Activated T-cell treated with anti-CD3 and anti-CD28 coated beads, Interleukin-2, amount 50 U/mL, for 4 hours (primary cell): ENCODE measurements at regions not wholly inside any gene's neighbourhood (a gene's known extent, or its start where the extent isn't known, plus 50 kb on each side); places are given as distances from the start of the nearest gene placed in this dataset.
"Not testable (repeated sequence)": the region's sequence is repeated elsewhere in the genome, so short reads cannot be mapped to it uniquely, and the experiment has no call there.

ENCODE experiments used
- ATAC-seq, 2 donors: fragments of 200-7000 bp; cut with Tn5 transposase; one replicate each; pipeline ENCODE4 v1.10.0; 2021
- DNase-seq: peaks from one replicate; pipeline ENCODE4 v3.0.0-alpha.2; 2020
- H3K27me3 Mint-ChIP-seq: one replicate; pipeline ENCODE4 v1.8.0; 2021; ENCODE audit warnings: low read depth, mixed read lengths
- H3K36me3 Mint-ChIP-seq: one replicate; pipeline ENCODE4 v1.8.0; 2022; ENCODE audit warnings: mixed read lengths; ENCODE audit not compliant: insufficient read depth
- H3K4me1 Mint-ChIP-seq: one replicate; pipeline ENCODE4 v1.8.0; 2021; ENCODE audit warnings: low read depth, mixed read lengths
- H3K4me3 Mint-ChIP-seq: one replicate; pipeline ENCODE4 v1.8.0; 2021; ENCODE audit warnings: mild to moderate bottlenecking, moderate library complexity, mixed read lengths
- H3K9me3 Mint-ChIP-seq: one replicate; pipeline ENCODE4 v1.8.0; 2021; ENCODE audit warnings: mixed read lengths

DNA sequence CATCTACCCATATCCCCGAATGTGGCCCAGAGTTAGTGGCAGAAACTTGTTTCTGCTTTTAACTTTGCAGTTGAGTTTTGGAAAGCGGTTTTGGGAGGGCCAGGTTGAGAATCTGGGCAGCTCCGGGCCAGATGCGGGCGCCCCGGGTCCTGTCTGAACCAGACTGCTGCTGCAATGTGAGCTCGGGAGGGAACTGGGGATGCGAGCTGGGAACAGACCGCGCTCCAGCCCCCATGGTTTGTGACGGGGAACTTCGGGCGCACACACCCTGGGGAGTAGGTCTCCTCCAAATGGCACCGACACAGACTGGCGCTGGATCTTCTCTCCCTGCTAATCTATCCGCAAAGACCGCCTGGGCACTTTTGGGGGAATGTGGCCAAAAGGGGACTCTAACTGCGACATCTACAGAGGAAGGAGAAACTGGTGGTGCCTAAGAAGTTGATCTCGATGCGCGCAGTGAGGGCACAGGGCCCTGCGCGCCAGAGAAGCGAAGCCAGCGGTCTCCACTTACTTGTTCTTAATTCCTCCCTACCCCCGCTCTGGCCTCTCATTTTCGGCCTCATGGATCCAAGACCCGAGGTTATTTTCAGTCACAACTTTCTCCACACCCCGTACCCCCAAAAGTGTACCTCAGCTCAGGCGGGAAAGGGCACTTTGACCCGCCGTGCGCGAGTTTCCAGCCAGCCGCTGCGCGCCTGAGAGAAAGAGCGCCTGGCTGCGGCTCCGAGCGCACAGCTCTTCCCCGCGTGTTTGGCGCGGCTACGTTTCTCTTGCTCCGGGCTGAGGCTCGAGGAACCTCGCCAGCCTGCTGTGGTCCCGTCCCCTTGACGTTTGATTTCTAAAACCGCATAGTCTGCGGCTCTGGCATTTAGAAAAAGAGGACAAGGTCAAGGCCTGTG is 411.0 kb upstream of the ESRRG start:
- Mint-ChIP-seq H3K9me3 (peaks cover 3% of the 10 kb centered on the region), H3K4me1 (peaks cover 1% of the 10 kb centered on the region), H3K36me3 (no peaks in the 10 kb centered on the region), H3K4me3 (no peak overlapping the region), H3K27me3 (peaks cover 60% of the 10 kb centered on the region)
- ATAC-seq (no peak), DNase-seq (no peak)

DNA sequence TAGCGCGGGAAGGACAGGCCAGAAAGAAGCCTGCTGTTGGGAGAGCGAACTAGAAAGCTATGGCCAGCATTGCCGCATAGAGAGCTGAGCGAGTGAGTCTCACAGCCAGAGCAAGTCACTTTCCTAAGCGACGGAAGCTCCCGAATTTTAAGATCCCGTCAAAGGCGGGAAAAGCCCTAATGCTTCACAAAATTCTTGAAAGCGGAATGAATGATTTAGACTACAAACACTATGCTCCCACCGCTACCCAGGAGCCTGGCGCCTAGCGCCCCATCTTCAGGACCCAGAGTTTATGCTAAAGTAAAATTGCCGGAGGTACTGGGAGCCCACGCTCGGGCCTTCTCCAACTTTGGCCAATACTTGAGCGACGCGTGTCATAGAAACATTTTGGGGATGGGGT is 409.9 kb upstream of the ESRRG start:
- no peak for DNase-seq
- ATAC-seq = no peak
- peaks cover 1% of the 10 kb centered on the region for H3K4me1 Mint-ChIP-seq
- H3K4me3 Mint-ChIP-seq = no peak overlapping the region
- H3K36me3 Mint-ChIP-seq = no peaks in the 10 kb centered on the region
- H3K9me3 Mint-ChIP-seq = peaks cover 3% of the 10 kb centered on the region
- peaks cover 49% of the 10 kb centered on the region for H3K27me3 Mint-ChIP-seq

DNA sequence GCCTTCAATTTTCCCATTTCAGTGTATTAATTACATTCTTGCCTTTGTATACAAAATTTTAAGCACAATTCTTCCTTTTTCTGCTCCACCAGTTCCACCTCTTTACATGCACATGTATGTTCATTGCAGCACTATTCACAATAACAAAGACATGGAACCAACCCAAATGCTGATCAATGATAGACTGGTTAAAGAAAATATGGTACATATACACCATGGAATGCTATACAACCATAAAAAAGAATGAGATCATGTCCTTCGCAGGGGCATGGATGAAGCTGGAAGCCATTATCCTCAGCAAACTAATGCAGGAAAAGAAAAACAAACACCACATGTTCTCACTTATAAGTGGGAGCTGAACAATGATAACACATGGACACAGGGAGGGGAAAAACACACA is 400.1 kb upstream of the ESRRG start:
- H3K9me3 Mint-ChIP-seq, DNase-seq, H3K27me3 Mint-ChIP-seq, H3K4me3 Mint-ChIP-seq, ATAC-seq, H3K4me1 Mint-ChIP-seq, H3K36me3 Mint-ChIP-seq: not testable (repeated sequence)

DNA sequence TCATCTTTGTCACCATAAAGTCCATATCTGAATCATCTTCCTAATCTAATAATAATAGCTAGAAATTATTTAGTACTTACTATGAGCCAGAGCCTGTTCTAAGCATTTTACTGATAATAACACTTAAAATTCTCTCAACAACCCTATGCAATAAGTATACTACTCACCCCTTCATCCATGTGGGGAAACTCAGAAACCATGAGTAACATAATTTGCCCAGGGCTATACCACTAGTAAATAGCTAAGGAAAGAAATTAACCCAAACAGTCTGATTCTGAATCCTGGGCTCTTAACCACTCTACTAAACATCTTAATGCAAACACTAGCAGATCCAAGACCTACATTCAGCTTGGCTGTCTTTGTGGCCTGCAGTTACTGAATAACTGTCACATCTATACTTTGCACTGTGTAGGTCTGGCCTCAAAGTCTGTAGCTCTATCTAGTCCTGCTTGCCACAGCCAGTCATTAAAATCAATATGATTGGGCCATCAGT is 394.8 kb upstream of the ESRRG start:
- H3K4me1 Mint-ChIP-seq = no peaks in the 10 kb centered on the region
- DNase-seq (no peak), ATAC-seq (no peak)
- peaks cover 5% of the 10 kb centered on the region for H3K9me3 Mint-ChIP-seq
- H3K36me3 Mint-ChIP-seq = no peaks in the 10 kb centered on the region
- no peak overlapping the region for H3K4me3 Mint-ChIP-seq
- no peaks in the 10 kb centered on the region for H3K27me3 Mint-ChIP-seq

DNA sequence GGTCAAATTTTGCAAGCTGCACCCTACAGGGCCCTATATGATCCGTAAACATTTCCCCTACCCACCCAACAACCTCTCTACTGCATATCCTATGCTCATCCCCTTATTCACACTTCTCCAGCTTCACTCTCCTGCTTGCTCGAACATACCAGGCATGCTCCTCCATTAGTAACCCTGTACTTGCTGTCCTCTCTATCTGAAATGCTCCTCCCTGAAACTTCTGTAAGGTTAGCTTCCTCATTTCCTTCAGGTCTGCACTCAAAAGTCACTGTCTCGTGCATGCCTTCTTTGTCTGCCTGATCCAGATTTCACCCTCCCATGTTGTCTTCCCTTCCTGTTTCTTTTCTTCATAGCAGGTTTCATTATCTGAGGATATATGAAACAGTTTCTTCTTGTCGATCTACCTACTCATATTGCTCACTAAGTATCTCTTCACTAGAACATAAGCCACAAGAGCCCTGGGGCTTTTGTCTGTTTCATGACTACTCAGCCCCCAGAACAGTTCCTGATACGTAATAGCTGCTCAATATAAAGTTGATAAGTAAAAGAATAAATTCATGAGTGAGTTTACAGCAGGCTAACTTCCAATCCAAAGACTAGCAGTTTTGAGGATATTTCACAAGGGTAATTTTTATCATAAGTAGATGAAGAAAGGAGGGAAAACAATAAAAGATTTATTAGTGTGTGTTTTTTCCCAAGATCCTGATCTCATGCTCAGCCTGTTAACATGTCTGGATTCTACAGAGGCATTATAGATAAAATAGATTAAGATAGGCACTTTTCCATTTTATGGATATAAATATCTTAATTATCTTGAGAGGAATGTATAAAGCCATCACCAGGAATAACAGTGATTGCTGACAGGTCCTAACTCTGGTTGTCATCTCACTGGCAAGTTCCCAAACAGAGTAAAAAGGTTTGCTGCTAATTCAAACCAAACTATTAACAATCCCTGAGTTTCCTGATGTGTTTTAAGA is 392.5 kb upstream of the ESRRG start:
- no peaks in the 10 kb centered on the region for H3K4me1 Mint-ChIP-seq
- DNase-seq (no peak), ATAC-seq (no peak)
- H3K9me3 Mint-ChIP-seq = peaks cover 7% of the 10 kb centered on the region
- H3K27me3 Mint-ChIP-seq = no peaks in the 10 kb centered on the region
- H3K36me3 Mint-ChIP-seq = no peaks in the 10 kb centered on the region
- H3K4me3 Mint-ChIP-seq = no peak overlapping the region

DNA sequence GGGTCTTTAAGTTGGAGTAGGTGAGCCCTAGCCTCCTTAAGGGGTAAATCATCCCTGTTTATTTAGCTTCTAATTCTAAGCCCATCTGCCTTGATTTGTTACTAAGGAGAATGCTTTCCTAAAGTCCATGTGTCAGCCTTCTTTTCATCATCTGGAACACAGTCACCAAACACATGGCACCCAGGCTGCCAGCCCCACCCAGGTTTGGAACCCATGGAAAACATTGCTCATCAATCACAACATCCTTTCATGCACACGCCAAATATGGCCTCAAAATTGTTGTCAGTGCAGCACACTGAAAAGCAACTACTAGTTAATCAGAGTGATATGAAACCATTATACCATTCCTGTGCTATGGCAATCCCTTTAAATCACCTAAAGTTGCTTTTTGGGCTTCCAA is 386.7 kb upstream of the ESRRG start:
- H3K9me3 Mint-ChIP-seq = peaks cover 7% of the 10 kb centered on the region
- H3K27me3 Mint-ChIP-seq = no peaks in the 10 kb centered on the region
- no peak overlapping the region for H3K4me3 Mint-ChIP-seq
- H3K36me3 Mint-ChIP-seq = no peaks in the 10 kb centered on the region
- no peak for DNase-seq
- H3K4me1 Mint-ChIP-seq = no peaks in the 10 kb centered on the region
- ATAC-seq = no peak

DNA sequence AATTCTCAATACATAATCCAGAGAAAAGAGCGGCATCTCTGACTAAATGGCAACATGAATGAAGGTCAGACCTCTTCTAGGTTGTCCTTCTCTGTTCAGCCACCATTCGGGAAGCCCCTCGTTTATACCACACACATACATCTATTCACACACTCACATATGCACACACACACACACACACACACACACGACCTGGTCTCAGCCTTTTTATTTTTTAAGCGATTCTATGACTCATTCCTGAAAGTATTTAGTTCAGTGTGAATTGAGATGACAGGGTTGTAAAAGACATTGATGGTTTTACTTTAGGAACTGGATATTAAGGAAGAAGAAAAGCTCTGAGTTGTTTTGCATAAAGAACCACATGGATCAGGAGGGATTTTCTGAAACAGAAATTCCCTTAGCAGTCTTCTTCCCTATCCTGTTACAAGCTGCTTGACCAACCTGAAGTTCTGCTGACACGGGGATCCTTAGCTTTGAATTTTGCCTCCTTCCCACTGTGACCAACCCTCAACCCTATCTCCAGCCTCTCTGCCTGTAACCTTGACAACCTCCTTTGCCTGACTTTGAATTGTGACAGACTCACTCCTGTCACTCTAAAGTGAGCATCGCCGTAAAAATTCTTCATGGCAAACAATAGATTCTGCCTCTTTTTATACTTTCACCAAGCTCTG is 383.1 kb upstream of the ESRRG start:
- H3K27me3 Mint-ChIP-seq = no peaks in the 10 kb centered on the region

DNA sequence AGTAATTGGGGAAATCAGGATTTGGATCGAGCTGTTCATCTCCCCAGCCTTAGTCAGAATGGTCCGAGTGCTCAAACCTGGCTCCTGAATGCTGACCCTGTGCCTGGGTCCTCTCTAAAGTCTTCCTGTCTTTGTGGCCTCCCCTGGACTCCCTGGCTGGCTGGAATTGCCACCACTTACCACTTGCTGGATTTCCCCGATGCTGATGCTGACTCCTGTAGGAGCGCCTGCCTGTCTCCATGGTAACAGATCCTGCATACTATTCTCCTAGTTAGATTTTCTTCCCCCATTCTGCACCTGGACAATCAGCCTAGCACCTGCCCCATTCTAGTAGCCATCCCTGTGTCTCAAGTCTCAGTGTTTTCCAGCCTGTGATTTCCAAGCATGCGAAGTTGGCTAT is 382.2 kb upstream of the ESRRG start:
- ATAC-seq (no peak), DNase-seq (no peak)
- H3K36me3 Mint-ChIP-seq = no peaks in the 10 kb centered on the region
- no peaks in the 10 kb centered on the region for H3K9me3 Mint-ChIP-seq
- no peaks in the 10 kb centered on the region for H3K27me3 Mint-ChIP-seq
- no peak overlapping the region for H3K4me3 Mint-ChIP-seq
- no peaks in the 10 kb centered on the region for H3K4me1 Mint-ChIP-seq

More for the DNA sequence above, 383.1 kb upstream of the ESRRG start:
- Mint-ChIP-seq H3K4me1 (no peaks in the 10 kb centered on the region), H3K4me3 (no peak overlapping the region), H3K36me3 (no peaks in the 10 kb centered on the region), H3K9me3 (no peaks in the 10 kb centered on the region)
- ATAC-seq (no peak), DNase-seq (no peak)

DNA sequence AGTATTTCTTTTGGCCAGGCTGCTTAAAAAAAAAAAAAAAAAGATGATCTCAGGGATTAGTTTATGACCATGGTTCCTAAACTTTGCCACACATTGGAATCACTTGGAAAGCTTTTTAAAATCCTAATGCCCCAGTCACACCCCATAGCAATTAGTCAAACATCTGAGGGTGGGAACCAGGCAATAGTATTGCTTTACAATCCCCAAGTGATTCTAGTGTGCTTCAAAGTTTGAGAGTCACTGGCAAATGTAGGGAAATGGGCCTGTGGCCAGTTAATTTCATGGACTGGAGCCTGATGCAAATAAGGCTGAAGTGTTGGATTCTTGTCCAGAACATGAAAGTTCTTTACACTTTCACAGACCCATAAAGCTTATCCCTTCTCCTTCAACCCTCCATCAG is 374.6 kb upstream of the ESRRG start:
- Mint-ChIP-seq H3K27me3 (peaks cover 3% of the 10 kb centered on the region), H3K4me3 (no peak overlapping the region), H3K9me3 (no peaks in the 10 kb centered on the region), H3K36me3 (no peaks in the 10 kb centered on the region), H3K4me1 (no peaks in the 10 kb centered on the region)
- ATAC-seq (no peak), DNase-seq (no peak)

DNA sequence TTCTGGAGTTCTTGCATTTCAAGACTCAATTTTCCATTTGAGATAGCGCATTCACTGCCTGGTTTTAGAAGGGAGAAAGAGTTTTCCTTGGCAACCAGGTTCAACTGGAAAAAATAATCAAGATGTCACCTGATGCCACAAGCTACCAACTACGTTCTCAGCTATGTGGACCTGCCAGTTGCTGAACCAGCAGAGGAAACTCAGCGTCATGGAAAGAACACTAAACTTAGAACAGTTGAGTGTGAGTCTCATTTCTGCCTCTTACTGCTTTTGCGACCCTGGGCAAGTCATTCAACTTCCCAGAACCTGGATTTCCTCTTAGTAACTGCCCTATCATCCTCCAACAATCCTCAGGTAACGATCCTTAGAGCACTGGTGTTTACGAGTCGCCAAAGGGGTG is 373.0 kb upstream of the ESRRG start:
- H3K4me3 Mint-ChIP-seq = no peak overlapping the region
- no peaks in the 10 kb centered on the region for H3K9me3 Mint-ChIP-seq
- DNase-seq (no peak), ATAC-seq (no peak)
- no peaks in the 10 kb centered on the region for H3K36me3 Mint-ChIP-seq
- H3K4me1 Mint-ChIP-seq = no peaks in the 10 kb centered on the region
- H3K27me3 Mint-ChIP-seq = peaks cover 10% of the 10 kb centered on the region

DNA sequence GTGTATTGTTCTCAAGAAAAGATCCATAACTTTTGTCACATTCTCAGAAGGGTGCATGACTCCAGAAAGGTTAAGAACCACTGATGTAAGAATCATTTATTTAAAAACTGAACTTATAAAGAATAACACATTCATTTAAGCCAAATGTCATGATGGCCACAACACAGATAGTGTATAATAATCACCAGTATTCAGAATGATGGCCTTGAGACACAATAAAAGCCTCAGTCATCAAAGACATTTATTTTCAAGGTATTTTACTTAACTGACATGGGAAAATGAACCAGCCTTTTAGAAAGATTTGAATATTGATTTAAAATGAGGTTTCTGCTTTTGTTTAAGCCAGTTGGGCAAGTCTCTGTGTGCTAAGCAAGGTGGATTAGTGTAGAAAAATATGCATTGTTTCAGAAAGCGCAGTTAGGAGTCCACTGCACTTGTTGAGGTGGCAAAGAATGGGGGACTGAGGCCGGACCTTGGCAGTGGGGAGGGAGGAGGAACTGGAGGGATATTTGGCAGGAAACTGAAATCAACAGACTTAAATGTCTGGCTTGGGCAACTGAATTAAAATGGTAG is 371.9 kb upstream of the ESRRG start:
- ATAC-seq (no peak), DNase-seq (no peak)
- no peaks in the 10 kb centered on the region for H3K36me3 Mint-ChIP-seq
- peaks cover 15% of the 10 kb centered on the region for H3K27me3 Mint-ChIP-seq
- peaks cover under 1% of the 10 kb centered on the region for H3K4me1 Mint-ChIP-seq
- no peaks in the 10 kb centered on the region for H3K9me3 Mint-ChIP-seq
- H3K4me3 Mint-ChIP-seq = no peak overlapping the region

DNA sequence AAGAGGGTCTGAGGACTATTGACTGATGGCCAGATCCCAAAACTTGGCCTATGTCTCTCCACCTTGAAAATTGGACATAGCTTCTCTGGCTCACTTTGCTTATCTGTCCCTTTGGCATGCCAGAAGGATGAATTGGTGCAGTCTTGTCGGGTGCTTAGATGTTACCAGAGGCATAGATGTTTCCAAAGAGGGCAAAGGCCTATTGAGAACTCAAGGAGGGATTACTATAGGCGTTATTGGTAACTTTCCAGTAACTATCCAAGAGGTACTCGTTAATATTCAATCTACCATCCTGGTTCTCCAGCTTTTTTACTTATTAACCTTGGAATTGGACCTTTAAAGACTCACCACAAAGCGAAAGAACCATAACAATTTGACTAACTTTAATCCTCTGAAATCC is 368.3 kb upstream of the ESRRG start:
- no peaks in the 10 kb centered on the region for H3K36me3 Mint-ChIP-seq

DNA sequence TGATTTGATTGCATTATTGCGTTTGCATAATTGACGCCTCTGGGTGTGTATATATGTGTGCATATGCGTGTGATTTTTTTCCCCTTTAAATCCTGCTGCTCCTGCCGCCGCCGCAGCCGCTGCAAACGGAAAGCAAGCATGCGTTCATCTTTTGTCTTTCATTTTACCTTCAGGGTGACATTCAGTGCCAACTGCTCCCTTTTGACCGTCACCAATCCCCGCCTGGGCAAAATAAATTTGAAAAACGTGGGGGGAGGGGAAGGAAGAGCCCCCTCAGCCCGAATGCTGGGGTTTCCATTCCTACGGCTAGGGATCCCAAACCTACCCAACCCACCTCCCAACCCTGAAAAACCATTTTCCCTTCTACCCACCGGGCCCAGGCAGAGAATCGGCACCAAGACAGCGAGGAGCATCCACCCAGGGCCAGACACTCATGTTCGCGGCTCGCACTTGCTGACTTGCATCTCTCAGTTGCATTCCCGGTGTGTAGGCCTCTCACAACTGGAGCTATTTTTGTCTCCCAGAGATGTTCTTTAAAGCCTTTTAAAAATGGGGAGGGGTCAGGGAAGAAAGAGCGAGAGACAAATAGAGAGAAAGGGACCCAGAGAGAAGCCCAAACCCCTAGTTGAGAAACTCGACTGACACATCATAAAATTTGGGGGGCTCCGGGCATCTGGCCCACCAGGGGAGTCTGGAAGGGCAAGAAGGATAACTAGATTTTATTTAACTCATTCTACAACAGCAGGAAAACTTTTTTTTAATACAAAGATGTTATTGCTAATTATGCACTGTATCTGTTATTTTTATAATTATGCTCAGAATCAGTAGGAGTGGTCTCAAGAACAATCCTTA is 367.1 kb upstream of the ESRRG start:
- Mint-ChIP-seq H3K27me3 (peaks cover 30% of the 10 kb centered on the region), H3K4me3 (no peak overlapping the region)

More for the DNA sequence above, 368.3 kb upstream of the ESRRG start:
- peaks cover 6% of the 10 kb centered on the region for H3K4me1 Mint-ChIP-seq
- no peak for DNase-seq
- no peak overlapping the region for H3K4me3 Mint-ChIP-seq
- peaks cover 30% of the 10 kb centered on the region for H3K27me3 Mint-ChIP-seq
- H3K9me3 Mint-ChIP-seq = no peaks in the 10 kb centered on the region
- no peak for ATAC-seq

More for the DNA sequence above, 367.1 kb upstream of the ESRRG start:
- ATAC-seq (no peak), DNase-seq (no peak)
- H3K36me3 Mint-ChIP-seq = no peaks in the 10 kb centered on the region
- H3K4me1 Mint-ChIP-seq = peaks cover 6% of the 10 kb centered on the region
- no peaks in the 10 kb centered on the region for H3K9me3 Mint-ChIP-seq
